A549 (cell line): ENCODE measurements at regions not wholly inside any gene's neighbourhood (a gene's known extent, or its start where the extent isn't known, plus 50 kb on each side); places are given as distances from the start of the nearest gene placed in this dataset.

ENCODE experiments used
- CEBPB ChIP-seq, 2 experiments: fragments of >200 bp in 1 of 2; sonication (Bioruptor Twin) in 1 of 2; formaldehyde crosslinking in 1 of 2; IDR thresholded peaks; 2 replicates each; pipeline ENCODE4 v1.6.1; 2012 to 2016
- CTCF ChIP-seq: fragments of >200 bp; sonication (Bioruptor Twin); formaldehyde crosslinking; IDR thresholded peaks from 3 replicates; pipeline ENCODE4 v1.5.1; 2016
- ESRRA ChIP-seq: fragments of 150-350 bp; IDR thresholded peaks from 2 replicates; pipeline ENCODE4 v1.6.1; 2014; ENCODE audit warnings: mild to moderate bottlenecking, low read length, borderline replicate concordance
- HDAC2 ChIP-seq: fragments of 200-600 bp; sonication (generic); IDR thresholded peaks from 2 replicates; pipeline ENCODE4 v1.6.1; 2016
- MAFK ChIP-seq: fragments of 450-650 bp; IDR thresholded peaks from 2 replicates; pipeline ENCODE4 v1.6.1; 2014; ENCODE audit not compliant: partially characterized antibody
- POLR2A ChIP-seq: IDR thresholded peaks from 2 replicates; pipeline ENCODE4 v1.6.1; 2012; ENCODE audit warnings: mild to moderate bottlenecking, low read length
- RAD21 ChIP-seq, 2 experiments: fragments of >200 bp in 1 of 2; sonication (Bioruptor Twin) in 1 of 2; formaldehyde crosslinking in 1 of 2; IDR thresholded peaks in 1 of 2; conservative IDR thresholded peaks in 1 of 2; 2 replicates in 1 of 2; 3 replicates in 1 of 2; pipeline ENCODE4 v1.6.1; 2012 to 2018; ENCODE audit warnings: inconsistent platforms in 1 of 2

GRCh38 chr6:4606016-4606415 is 170.2 kb upstream of the CDYL start:
- TF ChIP-seq RAD21 (conservative IDR thresholded peaks at IDR 0.05 in 1 of 2, IDR thresholded peaks at IDR 0.05 in 1 of 2) (no peak), MAFK (no peak), CTCF (no peak), ESRRA (no peak), CEBPB (IDR thresholded peaks at IDR 0.05) (no peak), HDAC2 (no peak), POLR2A (no peak)
